Stimulated activated CD8-positive, alpha-beta memory T cell treated with anti-CD3 and anti-CD28 coated beads, Interleukin-7, amount 100 ng/mL, for 48 hours (primary cell): ENCODE measurements at regions not wholly inside any gene's neighbourhood (a gene's known extent, or its start where the extent isn't known, plus 50 kb on each side); places are given as distances from the start of the nearest gene placed in this dataset.

ENCODE experiments used
- DNase-seq, 2 donors: peaks; one replicate each; pipeline ENCODE4 v3.0.0-alpha.2; 2020; ENCODE audit warnings: low read depth in 1 of 2; ENCODE audit errors: extremely low read depth in 1 of 2

DNA sequence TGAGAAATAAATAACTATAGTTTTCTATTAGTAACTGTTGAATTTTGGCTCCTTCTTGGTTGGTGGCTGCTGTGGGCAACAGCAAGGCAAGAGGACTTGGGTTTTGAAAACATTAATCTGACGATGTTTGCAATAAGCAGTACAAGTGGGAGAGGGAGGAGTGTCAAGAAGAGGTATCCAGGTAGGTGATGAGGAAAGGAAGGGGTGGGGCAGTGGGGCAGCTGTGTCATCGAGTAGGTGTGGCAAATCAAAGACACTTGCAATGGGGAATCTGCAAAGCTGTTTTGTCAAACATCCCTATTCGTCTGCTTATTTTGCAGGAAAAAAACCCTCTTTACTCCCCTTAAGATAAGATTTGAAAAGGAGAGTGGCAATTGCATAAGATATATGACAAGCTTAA is 171.9 kb upstream of the MAP3K7 start:
- DNase-seq: no peak

DNA sequence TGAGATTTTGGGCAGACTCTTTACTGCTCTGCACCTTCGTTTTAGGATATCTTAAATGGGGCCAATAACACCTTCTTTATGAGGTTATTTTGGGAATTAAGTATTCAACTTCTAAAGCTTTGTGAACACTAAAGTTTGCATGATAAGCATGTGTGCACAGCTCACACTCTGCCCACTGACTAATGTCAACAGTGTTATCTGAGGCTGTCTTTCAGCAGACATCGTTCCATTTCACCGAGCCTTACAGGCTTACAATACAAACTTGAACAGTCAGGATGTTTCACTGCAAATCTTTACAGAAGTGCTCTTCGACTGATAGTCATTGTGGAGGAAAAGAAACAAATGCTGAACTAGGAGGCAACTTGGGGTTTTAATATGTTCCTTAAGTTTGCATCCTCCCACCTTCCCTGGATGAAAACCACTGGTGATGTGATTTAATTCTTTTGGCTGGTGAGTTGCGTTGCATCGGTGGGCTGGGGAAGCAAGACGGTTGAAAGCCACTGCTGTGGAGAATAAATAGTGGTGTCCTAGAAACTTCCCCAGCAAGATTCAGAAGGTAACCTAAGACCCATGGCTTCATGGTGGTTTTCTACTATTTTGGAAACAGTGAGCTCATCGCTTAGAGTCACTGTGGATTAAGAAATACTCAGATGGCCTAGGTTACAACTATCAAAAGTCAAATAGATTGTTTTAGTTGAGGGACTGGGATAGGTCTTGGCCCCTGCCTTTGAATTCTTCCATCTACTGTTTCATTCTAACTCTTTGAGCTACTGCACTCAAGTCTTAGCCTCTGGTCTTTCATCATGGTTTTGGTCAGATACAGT is 167.2 kb upstream of the MAP3K7 start:
- DNase-seq: no peak

DNA sequence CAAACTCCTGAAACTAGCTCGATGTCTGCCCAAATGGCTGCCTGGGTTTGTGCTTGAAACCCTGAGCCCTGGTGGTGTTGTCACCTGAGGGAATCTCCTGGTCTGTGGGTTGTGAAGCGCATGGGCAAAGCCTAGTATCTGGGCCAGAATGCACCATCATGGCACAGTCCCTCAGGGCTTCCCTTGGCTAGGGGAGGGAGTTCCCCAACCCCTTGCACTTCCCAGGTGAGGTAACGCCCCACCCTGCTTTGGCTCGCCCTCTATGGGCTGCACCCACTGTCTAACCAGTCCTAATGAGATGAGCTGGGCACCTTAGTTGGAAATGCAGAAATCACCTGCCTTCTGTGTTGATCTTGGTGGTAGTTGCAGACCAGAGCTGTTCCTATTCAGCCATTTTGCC is 152.9 kb upstream of the MAP3K7 start:
- DNase-seq: no peak

DNA sequence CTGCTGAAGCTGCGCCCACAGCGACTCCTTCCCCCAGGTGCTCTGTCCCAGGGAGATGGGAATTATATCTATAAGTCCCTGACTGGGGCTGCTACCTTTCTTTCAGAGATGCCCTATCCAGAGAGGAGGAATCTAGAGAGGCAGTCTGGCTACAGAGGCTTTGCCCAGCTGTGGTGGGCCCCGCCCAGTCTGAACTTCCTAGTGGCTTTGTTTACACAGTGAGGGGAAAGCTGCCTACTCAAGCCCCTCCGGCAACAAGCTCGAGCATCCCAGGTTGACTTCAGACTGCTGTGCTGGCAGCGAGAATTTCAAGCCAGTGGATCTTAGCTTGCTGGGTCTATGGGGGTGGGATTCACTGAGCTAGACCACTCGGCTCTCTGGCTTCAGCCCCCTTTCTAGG is 152.5 kb upstream of the MAP3K7 start:
- no peak for DNase-seq

DNA sequence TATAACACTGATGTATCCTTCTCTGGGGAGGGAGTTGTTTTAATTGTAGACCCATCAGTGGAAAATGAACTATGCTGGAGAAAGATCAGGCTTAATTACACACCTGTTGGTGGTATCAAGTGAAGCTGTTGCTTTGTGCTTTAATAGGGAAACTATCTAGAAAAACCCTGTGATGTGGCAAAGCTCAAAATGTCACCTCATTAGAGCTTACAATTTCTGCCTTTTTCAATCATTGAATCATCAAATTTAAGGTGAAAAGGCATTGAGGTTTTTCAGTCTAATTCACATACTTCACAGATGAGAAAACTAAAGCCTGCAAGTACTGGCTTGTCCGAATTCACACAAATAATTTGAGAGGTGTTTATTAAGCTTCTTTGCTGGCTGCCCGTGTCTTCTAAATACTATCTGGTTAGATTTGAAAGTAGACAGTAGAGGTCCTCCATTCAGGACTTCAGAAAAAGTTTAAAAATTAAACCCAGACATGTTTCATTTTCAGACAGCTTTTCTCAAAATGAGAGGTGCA is 143.3 kb upstream of the MAP3K7 start:
- no peak for DNase-seq

DNA sequence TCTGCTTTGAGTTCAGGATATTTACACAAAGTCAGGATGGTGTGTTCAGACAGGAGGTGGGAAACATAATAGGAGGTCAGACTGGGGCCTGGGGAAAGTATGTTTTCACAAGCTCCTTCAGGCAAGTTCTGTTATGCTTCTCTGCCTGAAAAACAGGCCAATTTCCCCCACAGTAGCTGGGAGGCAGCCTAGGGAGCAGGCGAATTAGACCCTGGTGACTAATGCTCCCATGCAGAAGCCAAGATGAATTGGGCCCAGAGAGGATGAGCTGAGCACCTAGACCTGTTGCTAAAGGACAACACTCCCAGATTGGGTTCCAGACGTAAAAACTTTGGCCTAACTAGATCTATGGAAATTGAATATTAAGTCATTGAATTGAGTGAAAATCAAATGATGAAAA is 142.2 kb upstream of the MAP3K7 start:
- DNase-seq: no peak

DNA sequence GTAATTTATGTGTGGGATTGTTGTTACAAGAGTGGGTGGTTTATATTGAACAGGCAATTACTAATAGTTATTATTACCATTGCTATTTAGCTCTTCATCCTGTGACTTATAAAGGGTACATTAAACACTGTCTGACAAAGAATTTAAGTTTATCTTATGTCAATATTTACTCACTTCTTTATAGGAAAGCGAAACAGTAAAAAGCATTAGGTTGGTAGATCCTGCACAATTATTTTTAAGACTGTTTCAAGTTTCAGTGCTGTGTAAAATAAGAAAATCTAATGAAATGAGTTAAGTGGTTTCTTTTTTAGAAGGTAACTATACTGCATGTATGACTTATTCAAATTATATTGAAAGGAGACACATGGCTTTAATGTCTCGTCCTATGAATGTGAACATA is 135.8 kb upstream of the MAP3K7 start:
- no peak for DNase-seq

DNA sequence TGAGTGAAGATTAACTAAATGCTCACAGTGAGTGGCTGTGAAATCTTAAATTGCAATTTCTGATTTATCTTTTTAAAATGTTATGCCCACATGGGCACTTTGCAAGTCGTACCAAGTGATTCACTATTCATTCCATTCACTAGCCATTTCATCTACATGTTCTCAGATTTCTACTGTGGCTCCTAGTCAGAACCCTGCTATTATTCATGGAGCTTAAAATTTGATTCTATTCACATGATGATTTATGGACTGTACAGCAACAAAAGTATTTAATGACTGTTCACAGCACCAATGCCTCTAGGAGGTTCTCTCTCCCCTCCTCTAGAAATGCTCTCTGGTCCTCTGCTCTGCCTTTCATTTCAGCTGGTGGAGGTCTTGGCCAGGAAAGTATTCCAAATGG is 133.5 kb upstream of the MAP3K7 start:
- no peak for DNase-seq

DNA sequence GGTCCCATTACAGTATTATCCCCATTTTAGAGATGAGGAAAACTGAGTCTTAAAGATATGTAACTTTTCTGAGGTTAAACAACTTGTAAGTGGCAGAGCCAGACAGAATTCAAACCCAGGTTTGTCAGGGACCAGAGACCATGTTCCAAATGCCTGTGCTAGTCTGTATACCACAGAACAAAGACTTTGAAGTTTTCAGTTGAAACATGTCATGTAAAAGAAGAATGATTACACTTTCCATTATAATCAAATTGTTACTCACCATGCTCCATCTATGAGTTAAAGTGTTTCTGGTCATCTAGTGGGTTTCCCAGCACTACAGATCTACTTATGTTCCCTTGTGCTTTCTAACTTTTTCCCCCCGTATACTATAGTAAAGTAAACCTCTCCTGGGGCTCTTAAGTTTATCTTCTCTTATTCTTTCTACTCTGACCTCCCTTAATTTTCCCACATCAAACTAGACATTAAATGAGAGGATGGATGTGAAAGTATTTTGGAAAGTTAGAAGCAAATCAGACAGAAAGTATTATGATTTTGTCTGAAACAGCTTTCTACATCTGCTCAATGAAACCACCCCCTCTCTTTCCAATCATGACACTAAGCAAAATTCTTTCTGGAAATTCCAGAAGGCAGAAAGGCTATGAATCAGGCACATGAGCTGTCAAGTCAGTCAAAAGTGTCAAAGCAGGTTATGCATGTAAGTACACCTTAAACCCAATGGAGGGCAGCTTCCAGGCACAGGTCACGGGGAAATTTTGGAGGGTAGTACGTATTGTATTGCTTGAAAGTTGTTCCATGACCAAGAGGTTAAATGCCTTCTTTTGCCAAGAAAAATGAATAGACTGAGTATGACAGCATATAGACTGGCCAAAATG is 132.7 kb upstream of the MAP3K7 start:
- no peak for DNase-seq

DNA sequence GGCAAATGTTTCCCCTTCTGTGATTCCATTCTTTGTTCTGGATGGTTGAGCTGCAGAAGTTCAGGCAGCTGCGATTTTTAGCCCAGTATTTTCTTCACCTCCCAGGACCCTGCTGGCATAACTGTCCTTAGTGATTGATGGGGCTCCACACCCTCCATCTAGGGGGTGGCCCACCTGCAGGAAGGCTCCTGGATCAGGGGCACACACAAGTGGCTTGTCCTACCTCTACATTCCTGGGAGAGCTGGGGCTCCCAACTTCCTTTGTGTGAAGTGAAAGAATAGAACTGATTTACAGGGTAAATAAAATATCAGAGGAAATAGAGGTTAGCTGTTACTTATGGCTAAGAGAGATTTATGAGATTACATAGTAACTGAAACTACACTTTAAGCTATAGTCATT is 129.5 kb upstream of the MAP3K7 start:
- DNase-seq: no peak

DNA sequence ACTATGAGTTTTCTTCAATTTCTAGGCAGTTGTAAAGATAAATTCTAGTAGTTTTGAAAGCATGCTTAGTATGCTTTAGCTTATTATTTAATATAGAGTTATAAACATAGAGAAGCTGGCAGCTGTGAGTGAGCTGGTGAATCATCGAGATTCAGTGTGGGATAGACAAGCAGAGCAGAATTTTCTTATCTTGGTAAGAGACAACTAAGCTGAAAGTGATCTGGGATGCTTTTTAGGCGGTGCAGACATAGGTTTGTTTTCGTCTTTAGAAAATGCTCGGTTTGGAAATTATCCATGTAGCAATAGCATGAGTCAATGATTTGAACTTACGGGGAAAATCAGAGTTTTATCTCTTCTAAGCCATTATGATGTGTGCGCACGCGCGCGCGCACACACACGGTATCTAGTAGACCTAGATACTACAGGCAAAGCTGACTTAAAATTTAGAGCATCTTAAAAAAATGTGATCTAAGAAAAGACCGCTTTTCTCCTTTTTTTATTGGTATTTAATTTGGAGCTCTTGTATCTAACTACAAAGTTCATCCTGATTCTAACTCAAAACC is 128.3 kb upstream of the MAP3K7 start:
- DNase-seq: no peak

DNA sequence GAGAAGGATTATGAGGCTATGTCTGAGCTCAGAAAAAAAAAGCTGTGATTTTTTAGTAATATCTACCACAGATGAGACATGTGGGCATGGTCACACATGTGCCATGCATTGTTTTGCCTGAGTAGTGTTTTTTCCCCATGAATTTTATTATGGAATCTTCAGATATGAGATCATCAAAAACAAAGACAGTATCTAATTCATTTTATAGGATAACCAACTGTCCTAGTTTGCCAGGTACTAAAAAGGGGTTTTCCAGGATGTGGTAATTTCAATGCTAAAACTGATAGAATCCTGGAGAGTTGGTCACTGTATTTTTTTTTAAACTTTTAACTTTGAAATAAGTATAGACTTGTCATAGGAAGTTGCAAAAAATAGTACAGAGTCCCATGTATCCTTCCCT is 127.4 kb upstream of the MAP3K7 start:
- no peak for DNase-seq

DNA sequence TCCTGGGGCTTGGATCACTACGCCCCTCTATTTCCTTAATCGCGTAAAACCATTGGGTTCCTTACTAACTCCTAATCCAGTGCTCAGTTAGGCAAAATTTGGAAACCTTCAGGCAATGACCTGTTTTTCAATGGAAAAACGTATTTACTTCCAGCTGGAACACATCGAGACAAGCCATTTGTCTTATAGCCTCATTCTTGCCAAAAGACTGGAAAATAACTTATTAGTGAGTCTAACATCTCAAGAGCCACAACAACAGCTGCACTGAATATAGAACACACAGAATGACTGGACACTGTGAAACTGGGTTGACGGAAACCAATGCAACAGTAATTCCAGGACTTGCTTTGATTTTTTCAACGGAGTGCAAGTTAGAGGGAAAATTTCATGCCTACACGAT is 125.2 kb upstream of the MAP3K7 start:
- no peak for DNase-seq

DNA sequence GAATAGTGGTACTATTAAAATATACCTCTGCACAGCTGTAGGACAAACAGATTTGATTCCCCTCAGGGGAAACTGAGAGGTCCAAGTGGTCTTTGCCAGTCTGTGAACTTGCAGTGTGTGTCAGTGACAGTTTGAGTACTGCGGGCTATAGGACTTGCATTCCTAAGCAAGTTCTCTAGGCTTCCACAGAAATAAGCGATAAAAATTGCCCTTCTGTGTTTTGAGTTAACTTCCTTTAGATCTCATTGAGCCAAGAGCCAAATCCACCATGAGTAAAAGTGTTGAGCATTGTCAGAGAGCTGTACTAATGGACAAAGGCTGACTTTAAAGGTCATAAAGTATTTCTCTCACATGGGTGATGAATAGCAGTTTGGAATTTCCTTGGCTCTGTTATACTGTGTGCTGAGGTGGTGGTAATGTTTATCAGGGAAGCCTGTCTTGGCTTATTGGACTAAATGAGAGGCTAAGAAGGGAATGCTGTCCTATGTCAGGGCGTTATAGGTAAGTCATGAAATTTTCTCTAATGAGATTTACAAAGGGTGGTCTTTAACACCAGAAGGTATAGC is 122.6 kb upstream of the MAP3K7 start:
- DNase-seq: no peak

DNA sequence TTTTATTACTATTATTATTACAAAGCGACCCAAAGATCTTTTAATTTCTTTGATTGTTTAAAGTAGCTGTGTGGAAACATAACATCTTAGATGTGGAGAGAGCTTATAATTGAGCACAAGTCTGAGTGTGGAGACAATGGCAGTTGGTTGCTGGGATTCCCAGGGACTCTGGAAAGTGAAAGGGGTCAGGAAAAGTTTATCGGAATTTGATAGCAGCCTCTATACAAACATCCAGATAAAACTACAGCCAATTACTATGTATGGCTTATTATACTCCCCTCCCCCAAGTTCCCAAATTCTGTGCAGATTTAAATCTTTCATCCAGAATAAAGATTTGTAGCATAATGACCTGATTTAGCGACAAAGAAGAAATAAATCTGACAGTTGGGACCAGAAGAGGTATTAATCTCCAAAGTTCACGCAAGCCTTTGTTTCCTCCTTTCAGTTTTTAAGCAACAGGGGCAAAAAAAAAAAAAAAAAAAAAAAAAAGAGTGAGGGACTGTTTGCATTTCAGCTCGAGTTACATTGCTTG is 121.4 kb upstream of the MAP3K7 start:
- DNase-seq: no peak

DNA sequence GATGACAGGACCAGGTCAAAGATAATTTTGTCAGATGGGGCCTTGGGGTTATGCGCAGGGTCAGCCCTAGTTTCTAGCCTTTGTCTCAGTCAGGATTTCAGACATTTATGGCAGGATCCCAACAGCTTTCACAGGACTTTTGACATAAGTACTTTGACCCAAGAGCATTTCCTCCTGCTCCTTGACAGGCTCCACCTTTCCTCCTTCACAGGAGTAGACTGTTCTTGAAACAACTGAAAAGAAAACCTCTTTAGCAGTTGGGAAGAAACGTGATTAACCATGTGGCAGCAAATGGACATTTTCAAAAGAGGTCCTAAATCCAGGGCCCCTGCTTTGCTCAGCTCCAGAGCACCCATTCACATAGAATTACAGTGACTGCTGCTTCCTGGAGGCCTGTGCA is 120.4 kb upstream of the MAP3K7 start:
- DNase-seq: no peak

DNA sequence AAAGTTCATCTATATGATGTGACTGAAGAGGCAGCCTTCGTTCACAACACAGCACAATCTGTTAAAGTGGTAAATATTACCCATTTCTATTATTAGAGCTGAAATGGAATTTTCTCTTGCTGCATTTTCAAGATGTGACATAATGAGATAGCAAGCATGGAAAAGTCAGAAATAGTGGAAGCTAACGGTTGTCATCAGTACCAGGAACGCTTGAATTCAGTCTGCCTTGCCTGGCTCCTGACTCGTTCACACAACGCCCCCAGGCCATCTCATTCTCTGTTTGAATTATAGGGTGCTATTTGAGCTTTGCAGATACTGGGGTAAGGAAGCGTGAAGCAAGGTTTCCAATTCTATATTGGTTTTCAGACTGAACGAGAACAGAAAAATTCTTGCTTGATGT is 116.5 kb upstream of the MAP3K7 start:
- DNase-seq: no peak

DNA sequence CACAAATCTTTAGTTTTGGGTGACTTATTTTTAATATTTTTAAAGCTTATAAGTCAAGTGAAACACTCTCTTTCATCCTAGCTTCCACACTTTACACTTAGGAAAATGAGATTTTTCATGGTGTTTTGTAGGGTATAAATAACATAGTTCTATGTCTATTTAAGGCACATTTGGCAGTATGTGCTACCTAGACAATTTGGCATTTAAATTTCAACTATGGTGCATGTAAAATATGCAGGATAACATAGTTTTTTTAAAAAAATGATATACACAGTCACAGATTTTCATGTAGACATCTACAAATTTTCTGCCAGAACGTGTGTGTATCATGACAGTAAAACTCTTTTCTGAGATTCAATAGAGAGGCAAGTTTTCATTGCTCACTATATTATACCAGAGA is 115.1 kb upstream of the MAP3K7 start:
- no peak for DNase-seq

DNA sequence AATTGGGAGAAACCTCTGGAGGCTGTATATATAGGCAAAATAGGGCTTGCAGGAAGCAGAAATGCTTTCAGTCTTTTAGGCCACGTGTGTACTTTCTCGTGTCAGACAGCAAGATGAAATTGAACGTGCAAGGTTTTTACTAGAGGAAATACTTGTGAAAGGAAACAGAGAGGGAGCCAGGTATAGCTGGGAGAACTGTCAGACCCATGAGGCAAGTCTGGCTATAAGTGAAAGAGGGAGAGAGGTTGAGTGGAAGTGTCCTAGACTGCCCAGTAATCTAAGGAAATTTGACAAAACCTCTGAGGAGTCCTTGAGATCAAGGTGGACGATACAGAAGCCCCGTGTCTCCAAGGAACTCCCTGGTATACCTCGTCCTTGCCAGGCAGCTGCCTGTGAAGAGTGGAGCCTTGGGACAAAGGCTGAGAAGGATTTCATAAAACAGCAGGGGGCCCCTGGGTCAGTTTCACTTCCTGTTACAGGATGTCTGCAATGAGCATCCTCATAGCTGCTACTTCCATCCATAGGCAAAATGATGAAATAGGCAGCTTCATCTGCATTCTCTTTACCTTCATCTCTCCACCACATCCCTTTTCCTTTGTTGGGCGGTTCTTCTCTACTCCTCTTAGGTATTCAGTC is 114.4 kb upstream of the MAP3K7 start:
- DNase-seq: no peak

DNA sequence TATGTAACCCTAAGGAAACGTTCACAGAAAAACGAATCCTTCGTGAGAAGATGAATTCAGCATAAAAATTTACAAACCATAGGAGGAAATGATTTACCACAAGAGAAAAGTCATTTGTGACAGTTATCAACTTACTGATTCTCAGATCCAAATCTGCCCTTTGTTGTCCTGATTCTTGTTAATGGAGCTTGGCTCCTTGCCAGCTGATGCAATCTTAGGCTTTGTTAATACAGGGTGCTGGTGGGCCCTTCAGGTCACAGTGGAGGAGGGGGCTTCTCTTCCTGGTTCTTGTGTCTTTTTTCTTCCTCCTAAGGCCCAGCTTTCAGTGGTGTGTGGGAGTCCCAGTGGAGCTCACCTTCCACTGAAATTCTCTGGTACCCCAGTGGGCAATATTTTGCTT is 108.4 kb upstream of the MAP3K7 start:
- no peak for DNase-seq

DNA sequence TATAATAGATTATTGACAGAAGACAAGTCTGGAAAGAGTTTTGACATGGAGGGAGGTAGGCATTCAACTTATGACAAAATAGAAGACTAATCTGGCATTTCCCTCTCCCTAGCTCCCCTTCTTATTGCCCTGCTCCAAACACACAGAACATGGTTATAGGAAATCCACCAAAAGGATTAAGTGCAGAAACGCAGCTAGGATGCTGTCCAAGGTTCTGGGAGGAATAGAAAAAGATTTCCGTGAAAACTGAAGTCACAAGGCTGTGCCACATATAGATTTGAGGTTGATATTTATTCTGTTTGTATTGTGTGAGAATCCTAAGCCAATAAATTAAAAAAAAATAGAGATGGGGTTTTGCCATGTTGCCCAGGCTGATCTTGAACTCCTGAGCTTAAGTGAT is 107.9 kb upstream of the MAP3K7 start:
- DNase-seq: no peak
